HG02571 (cell line): ENCODE measurements at regions not wholly inside any gene's neighbourhood (a gene's known extent, or its start where the extent isn't known, plus 50 kb on each side); places are given as distances from the start of the nearest gene placed in this dataset.

Experiments used
- ATAC-seq: cut with Tn5 transposase; IDR thresholded peaks from one replicate; pipeline ENCODE4 v1.9.1; 2021; ENCODE audit warnings: mild to moderate bottlenecking, moderate library complexity; ENCODE audit not compliant: unreplicated experiment

DNA sequence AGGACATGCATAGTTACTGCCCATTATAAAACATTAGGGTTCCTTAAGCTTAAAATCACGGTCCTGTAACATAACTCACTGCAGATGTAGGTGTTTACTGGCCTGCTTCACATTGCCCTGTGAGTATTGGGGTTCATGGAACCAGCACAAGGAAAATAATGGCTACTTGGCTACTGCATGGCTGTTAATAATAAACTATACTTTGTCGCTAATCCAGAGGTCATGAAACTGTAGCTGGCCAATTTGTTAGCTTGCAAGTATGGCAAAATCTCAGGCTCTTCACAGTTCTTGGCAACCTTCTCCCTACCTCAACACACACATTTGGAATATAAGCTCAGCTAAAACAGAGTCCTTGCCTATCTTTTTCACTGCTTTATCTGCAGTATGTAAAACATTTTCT is 274.0 kb upstream of the NR5A2 start:
- no peak for ATAC-seq

DNA sequence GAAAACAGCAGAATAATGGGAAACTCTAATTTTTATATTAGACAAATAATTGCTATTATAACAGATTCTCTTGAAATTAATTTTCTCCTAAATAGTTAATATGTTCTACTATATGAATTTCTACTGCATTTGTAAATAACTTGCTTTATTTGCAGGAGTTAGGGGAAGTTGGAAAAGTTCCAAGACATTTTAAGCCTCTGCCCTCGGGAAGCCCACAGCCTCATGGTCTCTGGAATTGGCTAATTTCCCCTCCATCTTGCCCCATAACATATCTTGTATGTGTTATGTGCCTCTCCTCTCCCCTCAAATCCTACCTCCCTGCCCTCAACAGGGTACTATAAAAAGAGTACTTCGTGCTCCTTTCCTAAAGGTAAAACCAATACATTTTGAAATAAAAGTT is 271.4 kb upstream of the NR5A2 start:
- no peak for ATAC-seq

DNA sequence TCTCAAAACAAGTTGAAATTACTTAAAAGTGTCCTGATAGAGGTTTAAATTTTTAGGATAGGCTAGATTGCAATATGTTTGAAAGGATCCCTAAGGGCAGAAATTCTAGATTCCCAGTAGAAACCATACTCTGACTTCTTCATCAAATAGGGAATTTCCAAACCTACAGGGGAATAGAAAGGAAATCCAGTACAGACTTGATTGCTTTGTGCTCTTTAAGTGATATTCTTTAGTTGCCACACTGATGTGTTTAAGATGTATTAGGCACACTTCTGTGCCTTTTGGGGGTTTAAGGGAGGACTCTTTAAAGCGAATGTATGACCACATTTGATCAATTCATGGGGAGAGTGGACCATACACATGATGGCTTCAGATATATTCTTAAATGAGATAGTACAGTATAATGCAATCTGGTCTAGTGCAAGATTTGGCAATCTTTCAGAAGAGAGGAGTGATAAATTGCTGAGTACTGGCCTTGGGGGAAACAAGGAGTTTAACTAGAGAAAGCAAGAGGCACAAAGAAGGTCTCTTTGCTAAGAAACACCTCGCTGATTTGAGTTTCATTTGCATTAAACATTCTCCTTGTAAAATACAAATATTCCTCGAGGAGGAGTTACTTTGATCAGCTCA is 268.8 kb upstream of the NR5A2 start:
- ATAC-seq = no peak

DNA sequence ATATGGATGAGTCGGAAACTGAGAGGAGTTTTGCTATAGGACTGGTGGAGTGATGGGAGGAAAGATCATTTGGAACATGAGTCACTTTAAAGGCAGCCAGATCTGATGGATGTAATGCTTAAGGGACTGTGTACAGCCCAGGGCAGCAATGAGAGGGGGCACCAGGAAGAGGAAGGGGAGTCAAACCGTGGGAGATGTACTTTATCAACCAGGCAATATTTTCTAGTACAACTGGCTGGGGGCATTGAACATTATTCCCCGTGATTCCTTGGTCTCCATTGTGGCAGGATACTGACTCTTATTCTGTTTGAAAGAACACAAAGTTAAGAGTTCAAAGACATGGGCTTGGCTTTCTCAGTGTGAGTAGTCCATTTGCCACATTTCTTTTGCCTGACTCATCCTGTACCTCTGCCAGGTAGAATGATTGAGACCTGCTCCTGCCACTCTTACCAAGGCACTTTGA is 268.2 kb upstream of the NR5A2 start:
- no peak for ATAC-seq

DNA sequence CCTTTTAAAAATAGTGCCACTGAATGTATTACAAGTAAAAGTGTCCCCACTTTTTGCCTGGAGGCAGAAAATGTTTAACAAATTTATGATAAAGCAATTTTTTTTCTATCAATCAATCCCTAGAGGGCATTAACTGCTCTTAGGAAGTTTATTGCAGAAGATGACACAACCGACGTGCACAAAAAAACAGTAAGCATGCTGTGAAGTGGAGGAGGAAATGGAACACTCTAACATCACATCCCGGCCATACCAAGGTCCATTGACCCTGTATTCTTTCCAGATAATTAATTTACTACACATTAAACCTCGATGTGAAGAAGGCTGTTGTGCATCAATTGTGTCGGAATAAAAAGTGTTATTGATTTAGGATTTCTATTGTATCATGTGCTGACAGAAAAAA is 264.9 kb upstream of the NR5A2 start:
- ATAC-seq = no peak

DNA sequence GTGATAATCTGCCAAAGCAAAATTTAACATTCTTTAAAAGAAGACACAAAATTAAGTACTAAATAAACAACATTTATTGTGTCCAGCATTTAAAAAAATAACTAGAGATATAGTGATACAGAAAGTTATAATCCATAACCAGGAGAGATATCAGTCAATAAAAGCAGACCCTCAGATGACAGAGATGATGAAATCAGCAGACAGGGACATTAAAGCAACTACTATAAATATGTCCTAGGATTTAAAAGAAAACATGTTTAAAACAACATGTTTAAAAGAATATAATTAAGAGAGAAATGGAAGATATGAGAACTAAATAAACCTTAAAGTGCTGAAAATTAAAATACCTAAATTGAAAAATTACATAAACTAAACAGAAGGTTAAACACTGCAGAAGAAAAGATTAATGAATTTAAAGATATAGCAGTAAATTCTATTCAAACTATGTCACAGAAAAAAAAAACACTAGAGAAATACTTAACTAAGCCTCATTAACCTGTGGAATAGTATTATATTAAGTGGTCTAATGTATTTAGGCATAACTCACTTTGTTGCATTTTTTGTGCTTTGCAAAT is 261.2 kb upstream of the NR5A2 start:
- ATAC-seq = no peak

DNA sequence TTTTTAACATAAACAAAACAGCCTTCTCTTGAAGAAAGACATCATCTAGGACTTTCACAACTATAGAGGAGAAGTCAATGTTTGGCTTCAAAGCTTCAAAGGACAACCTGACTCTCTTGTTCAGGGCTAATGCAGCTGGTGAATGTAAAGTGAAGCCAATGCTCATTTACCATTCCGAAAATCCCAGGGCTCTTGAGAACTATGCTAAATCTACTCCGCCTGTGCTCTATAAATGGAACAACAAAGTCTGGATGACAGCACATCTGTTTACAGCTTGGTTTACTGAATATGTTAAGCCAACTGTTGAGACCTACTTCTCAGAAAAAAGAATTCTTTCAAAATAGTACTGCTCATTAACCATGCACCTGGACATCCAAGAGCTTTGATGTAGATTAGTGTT is 259.8 kb upstream of the NR5A2 start:
- ATAC-seq = no peak

DNA sequence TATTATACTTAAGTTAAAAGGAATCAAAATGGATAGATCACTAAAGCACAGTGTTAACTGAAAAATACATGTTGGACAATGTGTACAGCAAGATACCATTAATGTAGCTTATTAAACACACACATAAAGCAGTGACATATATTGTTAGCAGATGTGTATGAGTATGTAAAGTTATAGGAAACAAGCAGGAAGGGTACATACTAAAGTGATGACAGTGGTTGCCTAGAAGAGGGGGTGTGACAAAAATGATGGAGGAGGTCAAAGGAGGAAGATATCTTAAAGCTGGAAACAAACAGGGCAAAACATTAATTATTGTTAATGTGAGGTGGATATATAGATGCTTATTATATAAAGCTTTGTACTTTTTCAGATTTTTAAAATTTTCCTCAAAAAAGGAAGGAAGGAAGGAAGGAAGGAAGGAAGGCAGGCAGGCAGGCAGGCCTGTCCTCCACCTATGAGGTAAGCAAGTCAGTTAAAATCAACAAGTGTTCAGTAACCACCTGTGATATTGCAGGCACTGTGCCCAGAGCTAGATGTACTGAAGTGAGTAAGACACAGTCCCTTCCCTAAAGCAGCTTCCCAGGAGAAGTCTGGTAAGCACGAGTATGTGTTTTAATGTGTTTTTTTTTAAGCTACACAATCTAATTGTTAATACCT is 252.9 kb upstream of the NR5A2 start:
- no peak for ATAC-seq

DNA sequence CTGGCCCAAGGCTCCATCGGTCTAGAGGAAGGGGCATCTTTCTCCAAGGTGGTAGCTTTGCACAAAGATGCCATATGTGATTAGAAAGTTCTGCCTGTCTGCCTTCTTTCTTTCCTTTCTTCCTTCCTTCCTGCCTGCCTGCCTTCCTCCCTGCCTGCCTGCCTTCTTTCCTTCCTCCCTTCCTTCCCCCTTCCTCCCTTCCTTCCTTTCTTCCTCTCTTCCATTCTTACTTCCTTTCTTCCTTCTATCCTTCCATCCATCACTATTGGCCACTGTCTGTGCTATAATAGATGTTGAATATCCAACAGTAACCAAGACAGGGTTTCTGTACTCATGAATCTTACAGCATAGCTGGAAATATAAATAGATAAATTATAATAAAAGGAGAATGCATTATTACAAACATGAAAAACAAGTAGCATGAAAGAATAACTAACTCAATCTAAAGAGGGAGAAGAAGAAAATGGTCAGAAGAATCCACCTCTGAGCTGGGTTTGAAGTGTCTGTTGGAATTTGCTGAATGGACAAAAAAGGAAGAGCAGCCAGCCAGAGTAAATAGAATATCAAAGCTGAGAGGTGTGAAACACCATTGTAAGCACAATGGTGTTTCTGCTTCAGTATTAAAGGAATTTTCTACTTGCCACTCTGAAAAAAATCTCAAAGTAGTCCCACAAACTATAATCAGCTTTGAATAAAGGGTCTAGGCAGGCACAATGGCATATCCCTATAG is 250.6 kb upstream of the NR5A2 start:
- no peak for ATAC-seq

DNA sequence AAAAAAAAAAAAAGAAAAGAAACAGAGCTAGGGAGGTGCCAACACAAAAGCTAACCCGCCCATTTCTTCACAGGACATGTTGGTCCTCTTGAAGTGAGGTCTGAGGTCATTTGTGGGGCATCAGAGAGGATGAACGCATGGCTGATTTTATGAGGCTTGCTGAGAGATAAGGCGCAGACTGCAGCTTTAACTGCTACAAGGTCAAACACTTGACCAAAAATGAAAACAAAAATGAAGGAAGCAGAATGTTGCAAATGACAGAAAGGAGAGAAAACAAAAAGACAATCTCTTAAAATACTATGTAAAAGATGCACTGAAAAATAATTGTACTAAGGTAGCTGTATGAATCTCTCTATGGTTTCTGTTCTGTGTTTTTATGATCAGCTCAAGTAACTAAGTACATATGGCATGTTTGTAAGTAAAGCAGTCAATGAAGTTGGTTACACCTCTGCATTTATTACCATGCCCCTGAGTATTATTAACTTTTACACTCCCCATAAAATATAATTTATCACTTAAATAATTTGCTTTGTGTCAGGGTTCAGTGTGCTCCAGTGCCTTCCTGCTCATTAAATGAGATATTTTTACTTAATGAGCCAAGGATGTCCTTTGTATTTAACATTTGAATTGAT is 249.1 kb upstream of the NR5A2 start:
- ATAC-seq = no peak

DNA sequence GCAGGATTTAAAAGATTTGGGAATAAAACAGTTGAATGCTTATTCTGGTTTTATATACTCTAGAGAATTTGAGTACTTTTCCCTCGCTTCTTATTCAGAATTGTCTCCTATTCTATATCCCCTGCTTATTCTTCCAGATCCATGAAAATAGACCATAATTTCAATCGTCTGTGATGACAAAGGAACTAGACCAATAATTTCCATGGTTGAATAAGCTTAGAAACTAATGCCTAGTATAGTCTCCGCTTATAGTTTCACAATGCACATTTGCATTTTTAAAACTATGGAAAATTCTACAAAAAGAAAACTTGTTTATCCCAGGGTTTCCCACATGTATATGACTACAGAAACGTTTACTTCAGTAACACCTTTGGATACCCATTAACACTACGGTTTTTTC is 247.4 kb upstream of the NR5A2 start:
- no peak for ATAC-seq

DNA sequence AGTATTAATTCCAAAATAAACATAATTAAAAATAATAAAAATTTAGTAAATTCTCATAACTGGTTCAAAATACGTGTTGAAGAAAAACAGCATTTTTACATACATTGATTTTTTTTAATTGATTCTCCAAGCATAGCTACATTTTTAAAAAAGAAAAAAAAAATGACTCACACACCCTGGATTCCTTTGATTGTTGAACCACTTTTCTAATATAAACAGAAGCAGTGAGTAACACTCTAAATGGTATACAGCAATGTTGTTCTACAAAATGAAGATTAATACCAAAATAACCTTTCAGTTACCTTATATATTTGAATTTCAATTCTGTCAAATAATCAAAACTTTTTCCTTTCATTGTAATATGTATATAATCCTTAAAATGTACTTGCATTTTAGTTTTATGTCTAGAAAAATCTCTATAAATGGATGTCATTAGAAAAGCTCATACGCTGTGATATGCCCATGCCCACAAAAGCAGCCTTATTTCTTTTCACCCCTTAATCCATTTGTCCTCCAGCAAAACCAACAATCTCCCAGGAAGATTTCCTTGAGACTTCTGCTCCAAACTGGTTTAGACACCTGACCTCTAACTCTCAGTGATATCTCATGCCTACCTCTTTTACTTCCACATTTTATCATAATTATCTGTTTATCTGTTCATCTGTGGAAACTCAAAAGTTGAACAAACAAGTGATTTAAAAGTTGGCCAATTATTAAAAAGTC is 246.4 kb upstream of the NR5A2 start:
- ATAC-seq = no peak

DNA sequence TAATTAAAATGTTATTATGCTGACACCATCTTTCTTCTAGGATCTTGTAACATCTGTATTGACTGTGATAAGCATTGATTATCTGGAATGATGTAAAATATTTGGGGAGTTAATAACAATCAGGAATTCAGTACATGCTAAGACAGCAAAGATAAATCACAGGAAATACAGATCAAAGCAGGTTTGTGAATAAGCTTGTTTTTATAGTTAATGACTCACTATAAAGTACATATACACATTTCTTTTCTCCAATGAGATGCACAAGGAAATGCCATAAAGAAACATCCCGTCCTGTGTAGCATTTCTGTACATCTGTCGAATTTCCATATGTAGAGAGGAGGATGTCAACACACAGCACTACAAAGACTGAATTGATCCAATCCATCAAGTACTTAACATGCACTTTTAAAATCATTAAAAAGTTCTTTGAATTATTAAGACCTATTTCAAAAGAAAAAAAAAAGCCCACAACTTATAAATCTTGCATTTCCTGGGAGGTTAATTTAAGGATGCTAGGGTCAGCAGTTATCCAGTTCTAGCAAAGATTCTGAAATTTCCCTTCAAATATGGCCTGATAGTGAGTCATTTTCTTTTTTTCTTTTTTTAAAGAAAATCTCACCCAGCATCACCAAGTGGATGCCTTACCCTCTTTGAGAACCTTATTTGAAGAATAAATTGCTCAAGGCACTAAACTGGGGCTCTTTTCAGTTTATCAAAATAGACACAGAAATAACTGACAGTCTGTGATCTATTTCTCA is 243.2 kb upstream of the NR5A2 start:
- no peak for ATAC-seq

DNA sequence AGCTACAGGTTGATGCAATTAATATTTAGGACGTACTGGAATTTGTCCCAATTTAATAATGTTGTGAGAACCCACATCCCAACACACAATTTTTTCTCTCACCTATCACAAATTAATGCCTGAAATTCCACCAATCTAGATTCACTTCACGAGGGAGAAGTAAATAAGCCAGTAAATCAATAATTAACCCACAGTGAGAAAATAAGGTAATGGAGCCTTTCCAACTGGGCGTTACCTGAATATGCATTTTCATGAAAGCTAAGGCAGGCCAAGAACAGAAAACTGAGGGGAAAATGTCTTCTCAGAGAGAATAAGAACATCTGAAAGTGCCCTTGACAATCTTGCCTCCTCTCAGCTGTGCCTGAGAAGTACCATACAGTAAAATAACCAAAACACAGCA is 240.8 kb upstream of the NR5A2 start:
- no peak for ATAC-seq

DNA sequence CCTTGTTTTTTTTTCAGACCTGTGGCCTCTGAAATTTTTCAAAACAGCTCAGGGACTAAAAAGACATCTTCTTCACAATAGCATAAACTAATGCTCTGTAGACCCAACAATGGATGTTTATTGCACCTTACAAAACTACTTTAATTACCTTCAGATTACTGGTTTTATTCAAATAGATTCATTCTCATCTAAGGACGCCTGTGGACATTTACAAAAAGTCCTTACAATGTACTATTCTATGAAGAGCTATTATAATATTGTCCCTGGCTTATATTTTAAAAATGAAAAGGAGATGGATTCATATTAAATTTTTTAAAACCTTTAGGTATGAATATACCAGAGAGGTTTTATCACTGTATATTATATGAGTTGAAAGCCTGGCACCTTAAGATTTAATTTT is 238.4 kb upstream of the NR5A2 start:
- no peak for ATAC-seq

DNA sequence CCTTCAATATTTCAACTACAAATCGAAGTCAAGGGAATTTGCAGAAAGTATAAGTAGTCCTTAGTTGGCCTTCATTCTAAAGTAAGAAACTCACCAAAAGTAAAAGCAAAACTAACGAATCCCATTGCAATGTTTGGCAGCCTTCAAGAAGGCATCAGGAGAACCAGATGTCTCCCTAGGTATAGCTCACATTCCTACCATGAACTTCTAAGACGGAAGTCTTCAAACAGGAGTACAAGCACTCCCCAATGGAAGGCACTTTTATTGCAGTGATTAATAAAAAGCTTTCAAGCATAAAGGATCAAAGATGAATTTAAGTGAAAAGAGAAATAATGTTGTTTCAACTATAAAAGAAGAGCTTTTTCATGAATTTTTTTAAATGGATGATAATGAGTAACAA is 236.0 kb upstream of the NR5A2 start:
- no peak for ATAC-seq

DNA sequence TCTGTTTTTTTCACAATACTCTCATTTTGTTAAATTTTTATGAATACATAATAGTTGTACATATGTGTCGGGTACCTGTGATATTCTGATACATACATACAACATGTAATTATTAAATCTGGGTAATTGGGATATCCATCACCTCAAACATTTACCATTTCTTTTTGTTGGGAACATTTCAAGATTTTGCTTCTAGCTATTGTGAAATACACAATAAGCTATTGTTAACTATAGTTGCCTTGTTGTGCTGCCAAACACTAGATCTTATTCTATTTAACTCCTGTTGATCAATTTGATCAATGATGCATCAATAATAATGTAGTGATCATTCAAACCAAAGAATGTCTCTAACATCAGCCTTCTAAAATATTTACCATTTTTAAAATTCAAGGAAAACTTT is 234.6 kb upstream of the NR5A2 start:
- no peak for ATAC-seq

DNA sequence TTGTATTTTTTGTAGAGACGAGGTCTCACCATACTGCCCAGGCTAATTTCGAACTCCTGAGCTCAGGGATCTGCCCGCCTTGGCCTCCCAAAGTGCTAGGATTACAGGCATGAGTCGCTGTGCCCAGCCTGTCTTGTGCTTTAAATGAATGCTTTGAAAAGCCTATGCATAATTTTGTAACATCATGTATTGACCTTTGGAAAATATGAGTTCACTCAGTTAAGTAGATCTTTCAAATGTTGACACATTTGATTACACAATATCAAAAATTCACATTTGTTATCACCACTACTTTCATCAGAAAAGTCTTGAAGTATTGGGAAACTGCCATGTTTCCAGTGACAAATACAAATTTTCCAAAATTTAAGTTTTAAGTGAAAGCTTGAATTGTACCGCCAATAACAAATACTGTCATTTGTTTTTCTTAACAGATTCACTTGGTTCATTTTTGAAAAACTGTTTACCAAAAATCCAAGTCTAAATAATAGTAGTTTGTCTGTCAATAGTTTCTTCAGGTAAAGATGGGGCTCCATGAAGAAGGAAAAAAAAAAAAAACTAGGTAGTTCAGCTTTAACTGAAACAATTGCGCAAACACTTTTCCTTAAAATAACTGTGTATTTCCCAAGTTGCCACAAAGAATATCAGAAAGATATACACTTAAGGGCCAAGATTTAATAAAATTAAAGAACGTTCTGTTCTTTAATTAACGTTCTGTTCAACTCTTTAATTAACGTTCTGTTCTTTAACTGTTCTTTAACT is 233.2 kb upstream of the NR5A2 start:
- ATAC-seq = no peak

DNA sequence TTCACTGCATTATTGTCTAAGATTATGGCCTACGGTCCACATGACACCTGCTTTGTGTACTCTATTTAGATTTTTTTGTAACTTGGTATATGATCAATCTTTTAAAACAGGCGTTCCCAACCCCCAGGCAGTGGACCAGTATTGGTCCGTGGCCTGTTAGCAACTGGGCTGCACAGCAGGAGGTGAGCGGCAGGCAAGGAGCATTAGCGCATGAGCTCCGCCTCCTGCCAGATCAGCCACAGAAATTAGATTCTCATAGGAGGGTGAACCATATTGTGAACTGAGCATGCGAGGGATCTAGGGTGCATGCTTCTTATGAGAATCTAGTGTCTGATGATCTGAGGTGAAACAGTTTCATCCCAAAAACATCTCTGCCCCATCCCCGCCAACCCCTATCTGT is 228.4 kb upstream of the NR5A2 start:
- no peak for ATAC-seq
